ENCODE measurements at regions not wholly inside any gene's neighbourhood (a gene's known extent, or its start where the extent isn't known, plus 50 kb on each side); places are given as distances from the start of the nearest gene placed in this dataset.
"Not testable (repeated sequence)": the region's sequence is repeated elsewhere in the genome, so short reads cannot be mapped to it uniquely, and the experiment has no call there.

- H3K4me3 ChIP-seq (ENCODE audit: low read length): no peak overlapping the region
- TF ChIP-seq CTCF (IDR thresholded peaks at IDR 0.05; ENCODE audit: insufficient read depth, low read depth, low read length, missing control alignments): no peak
- peak; percentile 29 for DNase-seq (ENCODE audit: low read depth)
These were observed 215.4 kb upstream of the IRS2 start for GRCh38 chr13:110001670-110002275.

GRCh38 chr13:110000534-110001345 lies 214.4 kb upstream of the IRS2 start:
- H3K4me3 ChIP-seq (ENCODE audit: low read length): no peak overlapping the region
- TF ChIP-seq CTCF (IDR thresholded peaks at IDR 0.05; ENCODE audit: insufficient read depth, low read depth, low read length, missing control alignments): no peak
- peak; percentile 26 for DNase-seq (ENCODE audit: low read depth)

GRCh38 chr13:109999659-110000533 lies 213.5 kb upstream of the IRS2 start:
- no peak for DNase-seq (ENCODE audit: low read depth)
- H3K4me3 ChIP-seq (ENCODE audit: low read length): no peak overlapping the region
- no peak for TF ChIP-seq CTCF (IDR thresholded peaks at IDR 0.05; ENCODE audit: insufficient read depth, low read depth, low read length, missing control alignments)

- no peak for TF ChIP-seq CTCF (IDR thresholded peaks at IDR 0.05; ENCODE audit: insufficient read depth, low read depth, low read length, missing control alignments)
- H3K4me3 ChIP-seq (ENCODE audit: low read length): no peak overlapping the region
- DNase-seq (ENCODE audit: low read depth): peak; percentile 96
These were observed 212.5 kb upstream of the IRS2 start for GRCh38 chr13:109998684-109999533.

- TF ChIP-seq CTCF (IDR thresholded peaks at IDR 0.05; ENCODE audit: insufficient read depth, low read depth, low read length, missing control alignments): no peak
- DNase-seq (ENCODE audit: low read depth): no peak
- no peak overlapping the region for H3K4me3 ChIP-seq (ENCODE audit: low read length)
These were observed 211.7 kb upstream of the IRS2 start for GRCh38 chr13:109998037-109998436.

GRCh38 chr13:109997056-109997595 lies 210.7 kb upstream of the IRS2 start:
- H3K4me3 ChIP-seq (ENCODE audit: low read length): not testable (repeated sequence)
- peak; percentile 56 for DNase-seq (ENCODE audit: low read depth)
